Smooth muscle cell (in vitro differentiated cells): ENCODE measurements at regions not wholly inside any gene's neighbourhood (a gene's known extent, or its start where the extent isn't known, plus 50 kb on each side); places are given as distances from the start of the nearest gene placed in this dataset.
"Not testable (repeated sequence)": the region's sequence is repeated elsewhere in the genome, so short reads cannot be mapped to it uniquely, and the experiment has no call there.

ENCODE experiments used
- DNase-seq: peaks from one replicate; lab custom pipeline; 2025; ENCODE audit not compliant: unreplicated experiment; lab: John Stamatoyannopoulos, UW
- H2AFZ ChIP-seq: fragments of 200-600 bp; sonication (generic); 2 replicates; pipeline ENCODE4 v1.6.0; 2016; ENCODE audit warnings: antibody characterized with exemption, low read depth, mild to moderate bottlenecking
- H3F3A ChIP-seq: fragments of 200-600 bp; sonication (generic); 2 replicates; pipeline ENCODE4 v1.6.0; 2017; ENCODE audit warnings: antibody characterized with exemption, low read depth
- H3K27ac ChIP-seq: fragments of 200-600 bp; sonication (generic); 2 replicates; pipeline ENCODE4 v1.5.1; 2016; ENCODE audit warnings: low read depth, mild to moderate bottlenecking
- H3K27me3 ChIP-seq: fragments of 200-600 bp; sonication (generic); 2 replicates; pipeline ENCODE4 v1.6.1; 2016; ENCODE audit warnings: low read depth, mild to moderate bottlenecking
- H3K36me3 ChIP-seq: fragments of 200-600 bp; sonication (generic); 2 replicates; pipeline ENCODE4 v1.5.1; 2016; ENCODE audit warnings: low read depth
- H3K4me1 ChIP-seq: fragments of 200-600 bp; sonication (generic); 2 replicates; pipeline ENCODE4 v1.5.1; 2016; ENCODE audit warnings: low read depth
- H3K4me2 ChIP-seq: fragments of 200-600 bp; sonication (generic); 2 replicates; pipeline ENCODE4 v1.6.0; 2016; ENCODE audit warnings: mild to moderate bottlenecking
- H3K4me3 ChIP-seq: fragments of 200-600 bp; sonication (generic); 2 replicates; pipeline ENCODE4 v1.5.1; 2016; ENCODE audit warnings: mild to moderate bottlenecking
- H3K79me2 ChIP-seq: fragments of 200-600 bp; sonication (generic); 2 replicates; pipeline ENCODE4 v1.6.0; 2016; ENCODE audit warnings: low read depth, mild to moderate bottlenecking
- H3K9ac ChIP-seq: fragments of 200-600 bp; sonication (generic); 2 replicates; pipeline ENCODE4 v1.6.0; 2016; ENCODE audit warnings: low read depth
- H3K9me3 ChIP-seq: fragments of 200-600 bp; sonication (generic); replicated peaks from 2 replicates; pipeline ENCODE4 v1.5.1; 2016; ENCODE audit warnings: low read depth
- H4K20me1 ChIP-seq: fragments of 200-600 bp; sonication (generic); 2 replicates; pipeline ENCODE4 v1.6.0; 2016; ENCODE audit warnings: low read depth
- CTCF ChIP-seq: fragments of 200-600 bp; sonication (generic); IDR thresholded peaks from 2 replicates; pipeline ENCODE4 v1.5.1; 2017; ENCODE audit warnings: borderline replicate concordance, mild to moderate bottlenecking, antibody characterized with exemption; ENCODE audit not compliant: insufficient read depth, poor library complexity, severe bottlenecking
- WGBS: methylation state at CpG from one replicate; pipeline ENCODE4 v1.1.7; 2016; ENCODE audit warnings: low lambda C conversion rate; 5-methylcytosine and 5-hydroxymethylcytosine counted together

- Histone ChIP-seq H3F3A (no peaks in the 10 kb centered on the region), H3K4me3 (no peak overlapping the region), H3K27me3 (no peaks in the 10 kb centered on the region), H3K9ac (no peak overlapping the region), H3K27ac (no peak overlapping the region), H3K79me2 (no peaks in the 10 kb centered on the region), H2AFZ (no peak overlapping the region), H4K20me1 (no peaks in the 10 kb centered on the region), H3K9me3 (peaks cover 12% of the 10 kb centered on the region), H3K36me3 (no peaks in the 10 kb centered on the region), H3K4me2 (no peak overlapping the region), H3K4me1 (no peaks in the 10 kb centered on the region)
- 88% methylated on average over 3 of the region's 3 CpGs for WGBS
- no peak for DNase-seq
- no peak for TF ChIP-seq CTCF
Observed at GRCh38 chr10:62694537-62695126, 109.9 kb upstream of the ADO start.

- no peaks in the 10 kb centered on the region for H3K27me3 ChIP-seq
- no peaks in the 10 kb centered on the region for H3K79me2 ChIP-seq
Observed at GRCh38 chr10:62696798-62697197, 107.7 kb upstream of the ADO start.

GRCh38 chr10:62699148-62699547 is 105.4 kb upstream of the ADO start:
- Histone ChIP-seq H2AFZ (no peak overlapping the region), H3K27ac (no peak overlapping the region), H3K9ac (no peak overlapping the region), H3K4me2 (no peak overlapping the region), H3K4me1 (no peaks in the 10 kb centered on the region), H3K4me3 (no peak overlapping the region), H3K9me3 (peaks cover 16% of the 10 kb centered on the region), H3F3A (no peaks in the 10 kb centered on the region), H3K36me3 (no peaks in the 10 kb centered on the region), H3K27me3 (no peaks in the 10 kb centered on the region), H4K20me1 (no peaks in the 10 kb centered on the region), H3K79me2 (no peaks in the 10 kb centered on the region)
- no peak for DNase-seq
- TF ChIP-seq CTCF, result no peak

More at GRCh38 chr10:62696798-62697197, 107.7 kb upstream of the ADO start:
- no peak for DNase-seq
- no peaks in the 10 kb centered on the region for H3F3A ChIP-seq
- peaks cover 16% of the 10 kb centered on the region for H3K9me3 ChIP-seq
- WGBS, result 83% methylated on average over 2 of the region's 2 CpGs
- H3K36me3 ChIP-seq, result no peaks in the 10 kb centered on the region
- H3K4me1 ChIP-seq, result no peaks in the 10 kb centered on the region
- no peak overlapping the region for H3K4me2 ChIP-seq
- H4K20me1 ChIP-seq, result no peaks in the 10 kb centered on the region
- no peak for TF ChIP-seq CTCF
- H2AFZ ChIP-seq, result no peak overlapping the region
- no peak overlapping the region for H3K9ac ChIP-seq
- no peak overlapping the region for H3K4me3 ChIP-seq
- H3K27ac ChIP-seq, result no peak overlapping the region

- not testable (repeated sequence) for H4K20me1 ChIP-seq, H3K4me1 ChIP-seq, DNase-seq, H3K4me3 ChIP-seq, H2AFZ ChIP-seq, H3F3A ChIP-seq, H3K9me3 ChIP-seq, H3K36me3 ChIP-seq, H3K27ac ChIP-seq, H3K27me3 ChIP-seq, H3K4me2 ChIP-seq, H3K79me2 ChIP-seq, H3K9ac ChIP-seq
- 97% methylated on average over 3 of the region's 3 CpGs for WGBS
Observed at GRCh38 chr10:62704121-62704520, 100.4 kb upstream of the ADO start.
